Stimulated activated CD4-positive, alpha-beta T cell treated with anti-CD3 and anti-CD28 coated beads, Interleukin-1b, Interleukin-23, amount 100 ng/mL, for 48 hours (primary cell): ENCODE measurements at regions not wholly inside any gene's neighbourhood (a gene's known extent, or its start where the extent isn't known, plus 50 kb on each side); places are given as distances from the start of the nearest gene placed in this dataset.

ENCODE experiments used
- DNase-seq: peaks from one replicate; pipeline ENCODE4 v3.0.0-alpha.2; 2020

GRCh38 chr16:27686926-27687325 lies 137.0 kb downstream of the KATNIP start:
- DNase-seq = no peak

GRCh38 chr16:27687605-27688004 lies 137.7 kb downstream of the KATNIP start:
- no peak for DNase-seq

- no peak for DNase-seq
Observed at GRCh38 chr16:27689711-27690110, 139.8 kb downstream of the KATNIP start.

- DNase-seq = peak; percentile 6
Observed at GRCh38 chr16:27690608-27691007, 140.7 kb downstream of the KATNIP start.

GRCh38 chr16:27691721-27692120 lies 141.8 kb downstream of the KATNIP start:
- DNase-seq = no peak

- DNase-seq = no peak
Observed at GRCh38 chr16:27692576-27692975, 142.6 kb downstream of the KATNIP start.

GRCh38 chr16:27695161-27695560 lies 145.2 kb downstream of the KATNIP start:
- no peak for DNase-seq

GRCh38 chr16:27698266-27698665 lies 148.3 kb downstream of the KATNIP start:
- no peak for DNase-seq

- DNase-seq = no peak
Observed at GRCh38 chr16:27698746-27699145, 148.8 kb downstream of the KATNIP start.

GRCh38 chr16:27699540-27699939 lies 149.6 kb downstream of the KATNIP start:
- DNase-seq = no peak

- no peak for DNase-seq
Observed at GRCh38 chr16:27700304-27700995, 150.5 kb downstream of the KATNIP start.

GRCh38 chr16:27701381-27701780 lies 151.4 kb downstream of the KATNIP start:
- no peak for DNase-seq

GRCh38 chr16:27703121-27703520 lies 153.2 kb downstream of the KATNIP start:
- DNase-seq = no peak

- DNase-seq = no peak
Observed at GRCh38 chr16:27703545-27703944, 153.6 kb downstream of the KATNIP start.

GRCh38 chr16:27704252-27704651 lies 154.3 kb downstream of the KATNIP start:
- no peak for DNase-seq

GRCh38 chr16:27706156-27706865 lies 156.4 kb downstream of the KATNIP start:
- no peak for DNase-seq

- DNase-seq = no peak
Observed at GRCh38 chr16:27706866-27707685, 157.1 kb downstream of the KATNIP start.

GRCh38 chr16:27708651-27709050 lies 158.7 kb downstream of the KATNIP start:
- DNase-seq = no peak

- DNase-seq = no peak
Observed at GRCh38 chr16:27712251-27712711, 162.3 kb downstream of the KATNIP start.

GRCh38 chr16:27717726-27718125 lies 167.8 kb downstream of the KATNIP start:
- DNase-seq = no peak

GRCh38 chr16:27718201-27719105 lies 168.5 kb downstream of the KATNIP start:
- no peak for DNase-seq

- no peak for DNase-seq
Observed at GRCh38 chr16:27719106-27719445, 169.1 kb downstream of the KATNIP start.
